BE2C (cell line): ENCODE measurements at regions not wholly inside any gene's neighbourhood (a gene's known extent, or its start where the extent isn't known, plus 50 kb on each side); places are given as distances from the start of the nearest gene placed in this dataset.

ENCODE experiments used
- DNase-seq: peaks from one replicate; pipeline ENCODE4 v3.0.0-alpha.2; 2020
- H3K27me3 ChIP-seq: fragments of 250-450 bp; sonication (Bioruptor Pico); 2 replicates; pipeline ENCODE4 v1.5.1; 2020; ENCODE audit warnings: mild to moderate bottlenecking
- H3K36me3 ChIP-seq: fragments of 250-450 bp; sonication (Bioruptor Pico); 2 replicates; pipeline ENCODE4 v1.5.1; 2020; ENCODE audit warnings: mild to moderate bottlenecking
- H3K4me1 ChIP-seq: fragments of 250-450 bp; sonication (Bioruptor Pico); 2 replicates; pipeline ENCODE4 v1.5.1; 2020
- H3K4me3 ChIP-seq: 2 replicates; pipeline ENCODE4 v1.5.1; 2011; ENCODE audit warnings: low read depth, low read length
- H3K9me3 ChIP-seq: fragments of 250-450 bp; sonication (Bioruptor Pico); 2 replicates; pipeline ENCODE4 v1.5.1; 2020
- CTCF ChIP-seq: IDR thresholded peaks from 2 replicates; pipeline ENCODE4 v1.5.1; 2012; ENCODE audit warnings: mild to moderate bottlenecking, low read depth, low read length

GRCh38 chr10:2210088-2210487 is 472.8 kb upstream of the ADARB2 start:
- Histone ChIP-seq H3K9me3 (no peaks in the 10 kb centered on the region), H3K27me3 (no peaks in the 10 kb centered on the region), H3K4me1 (no peaks in the 10 kb centered on the region), H3K36me3 (no peaks in the 10 kb centered on the region), H3K4me3 (no peak overlapping the region)
- no peak for DNase-seq
- TF ChIP-seq CTCF = no peak

- no peak overlapping the region for H3K4me3 ChIP-seq
- H3K27me3 ChIP-seq = no peaks in the 10 kb centered on the region
- DNase-seq = no peak
- H3K36me3 ChIP-seq = no peaks in the 10 kb centered on the region
- H3K4me1 ChIP-seq = no peaks in the 10 kb centered on the region
- no peak for TF ChIP-seq CTCF
- H3K9me3 ChIP-seq = no peaks in the 10 kb centered on the region
Measured at GRCh38 chr10:2208106-2208505, 470.8 kb upstream of the ADARB2 start.

- Histone ChIP-seq H3K9me3 (no peaks in the 10 kb centered on the region), H3K36me3 (no peaks in the 10 kb centered on the region), H3K4me1 (no peaks in the 10 kb centered on the region), H3K27me3 (no peaks in the 10 kb centered on the region), H3K4me3 (no peak overlapping the region)
- TF ChIP-seq CTCF = no peak
- DNase-seq = no peak
Measured at GRCh38 chr10:2207246-2207922, 470.1 kb upstream of the ADARB2 start.

- H3K27me3 ChIP-seq = no peaks in the 10 kb centered on the region
- TF ChIP-seq CTCF = no peak
- no peaks in the 10 kb centered on the region for H3K4me1 ChIP-seq
- no peaks in the 10 kb centered on the region for H3K9me3 ChIP-seq
- DNase-seq = no peak
- H3K36me3 ChIP-seq = no peaks in the 10 kb centered on the region
- no peak overlapping the region for H3K4me3 ChIP-seq
Measured at GRCh38 chr10:2205406-2205805, 468.1 kb upstream of the ADARB2 start.

GRCh38 chr10:2202401-2202800 is 465.1 kb upstream of the ADARB2 start:
- TF ChIP-seq CTCF = no peak
- Histone ChIP-seq H3K36me3 (no peaks in the 10 kb centered on the region), H3K9me3 (no peaks in the 10 kb centered on the region), H3K4me3 (no peak overlapping the region), H3K4me1 (no peaks in the 10 kb centered on the region), H3K27me3 (no peaks in the 10 kb centered on the region)
- DNase-seq = no peak

GRCh38 chr10:2201534-2202099 is 464.3 kb upstream of the ADARB2 start:
- H3K4me3 ChIP-seq = no peak overlapping the region
- TF ChIP-seq CTCF = no peak
- no peak for DNase-seq

More at GRCh38 chr10:2201534-2202099, 464.3 kb upstream of the ADARB2 start:
- no peaks in the 10 kb centered on the region for H3K9me3 ChIP-seq
- H3K36me3 ChIP-seq = no peaks in the 10 kb centered on the region
- H3K4me1 ChIP-seq = no peaks in the 10 kb centered on the region
- H3K27me3 ChIP-seq = no peaks in the 10 kb centered on the region
